ENCODE measurements at regions not wholly inside any gene's neighbourhood (a gene's known extent, or its start where the extent isn't known, plus 50 kb on each side); places are given as distances from the start of the nearest gene placed in this dataset.

GRCh38 chr13:40502236-40502635, 164.2 kb downstream of the FOXO1 start:
- H3K9me3 Mint-ChIP-seq (ENCODE audit: low read depth) = no peaks in the 10 kb centered on the region
- H3K27me3 Mint-ChIP-seq = peaks cover 7% of the 10 kb centered on the region
- H3K27ac Mint-ChIP-seq = no peak overlapping the region
- H3K4me3 Mint-ChIP-seq (ENCODE audit: low read depth) = no peak overlapping the region
- no peak for TF ChIP-seq CTCF (IDR thresholded peaks at IDR 0.05; ENCODE audit: unreplicated experiment)
- no peaks in the 10 kb centered on the region for H3K4me1 Mint-ChIP-seq (ENCODE audit: low read depth)
- no peak for DNase-seq (ENCODE audit: low spot score, unreplicated experiment)
- no peaks in the 10 kb centered on the region for H3K36me3 Mint-ChIP-seq (ENCODE audit: insufficient read depth)

DNA sequence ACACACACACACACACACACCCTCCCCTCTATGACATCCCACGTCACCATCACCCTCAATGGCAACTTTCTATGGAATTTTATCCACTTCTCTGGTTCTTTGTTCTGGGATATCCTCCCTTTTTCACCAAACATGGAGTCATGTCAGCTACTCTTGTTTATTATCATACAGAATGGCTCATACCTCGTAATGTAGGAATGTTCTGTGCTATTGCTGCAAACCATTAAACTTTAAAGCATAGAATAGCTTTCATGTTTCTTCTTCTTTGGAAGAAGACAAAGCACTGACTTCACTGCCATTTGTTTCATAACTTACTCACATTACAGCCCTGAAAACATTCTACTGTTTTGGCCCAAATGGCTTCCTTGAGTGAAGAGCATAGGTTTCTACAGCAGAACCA, 163.4 kb downstream of the FOXO1 start:
- TF ChIP-seq CTCF (IDR thresholded peaks at IDR 0.05; ENCODE audit: unreplicated experiment) = no peak
- H3K27ac Mint-ChIP-seq = no peak overlapping the region
- no peaks in the 10 kb centered on the region for H3K36me3 Mint-ChIP-seq (ENCODE audit: insufficient read depth)
- H3K9me3 Mint-ChIP-seq (ENCODE audit: low read depth) = no peaks in the 10 kb centered on the region
- H3K27me3 Mint-ChIP-seq = peaks cover 5% of the 10 kb centered on the region
- H3K4me3 Mint-ChIP-seq (ENCODE audit: low read depth) = no peak overlapping the region
- H3K4me1 Mint-ChIP-seq (ENCODE audit: low read depth) = no peaks in the 10 kb centered on the region
- DNase-seq (ENCODE audit: low spot score, unreplicated experiment) = no peak

GRCh38 chr13:40503966-40504591, 162.4 kb downstream of the FOXO1 start:
- Mint-ChIP-seq H3K4me1 (ENCODE audit: low read depth) (no peaks in the 10 kb centered on the region), H3K27ac (peak overlapping the region; percentile 46), H3K27me3 (no peaks in the 10 kb centered on the region), H3K9me3 (ENCODE audit: low read depth) (no peaks in the 10 kb centered on the region), H3K4me3 (ENCODE audit: low read depth) (no peak overlapping the region), H3K36me3 (ENCODE audit: insufficient read depth) (no peaks in the 10 kb centered on the region)
- DNase-seq (ENCODE audit: low spot score, unreplicated experiment) = no peak
- TF ChIP-seq CTCF (IDR thresholded peaks at IDR 0.05; ENCODE audit: unreplicated experiment) = no peak

- Mint-ChIP-seq H3K27me3 (no peaks in the 10 kb centered on the region), H3K4me1 (ENCODE audit: low read depth) (no peaks in the 10 kb centered on the region), H3K4me3 (ENCODE audit: low read depth) (no peak overlapping the region), H3K9me3 (ENCODE audit: low read depth) (no peaks in the 10 kb centered on the region), H3K36me3 (ENCODE audit: insufficient read depth) (no peaks in the 10 kb centered on the region), H3K27ac (no peak overlapping the region)
- TF ChIP-seq CTCF (IDR thresholded peaks at IDR 0.05; ENCODE audit: unreplicated experiment) = no peak
- no peak for DNase-seq (ENCODE audit: low spot score, unreplicated experiment)
Measured at GRCh38 chr13:40504641-40505040, 161.8 kb downstream of the FOXO1 start.

DNA sequence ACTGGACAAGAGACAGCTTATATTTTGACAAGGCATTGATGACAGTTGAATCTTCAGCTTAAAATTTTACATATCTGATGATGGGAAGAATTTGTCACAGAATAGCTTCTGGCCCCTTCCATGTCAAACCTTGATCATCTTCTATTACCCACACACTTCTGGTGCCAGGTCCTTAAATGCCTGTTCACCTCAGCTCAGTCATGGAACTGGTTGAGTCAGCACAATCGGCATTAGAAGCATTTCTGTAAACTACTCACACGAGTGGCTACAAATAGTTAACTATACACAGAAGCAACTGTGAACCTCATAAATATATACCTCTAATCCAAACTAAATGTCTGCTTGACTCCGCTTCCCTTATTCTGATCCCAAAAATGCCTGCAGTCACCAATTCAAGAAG, 161.2 kb downstream of the FOXO1 start:
- Mint-ChIP-seq H3K4me1 (ENCODE audit: low read depth) (no peaks in the 10 kb centered on the region), H3K27ac (no peak overlapping the region), H3K36me3 (ENCODE audit: insufficient read depth) (no peaks in the 10 kb centered on the region), H3K27me3 (no peaks in the 10 kb centered on the region), H3K9me3 (ENCODE audit: low read depth) (no peaks in the 10 kb centered on the region), H3K4me3 (ENCODE audit: low read depth) (no peak overlapping the region)
- no peak for TF ChIP-seq CTCF (IDR thresholded peaks at IDR 0.05; ENCODE audit: unreplicated experiment)
- no peak for DNase-seq (ENCODE audit: low spot score, unreplicated experiment)
